ENCODE measurements at regions not wholly inside any gene's neighbourhood (a gene's known extent, or its start where the extent isn't known, plus 50 kb on each side); places are given as distances from the start of the nearest gene placed in this dataset.

- Histone ChIP-seq H3K9me3 (no peaks in the 10 kb centered on the region), H3K4me1 (no peaks in the 10 kb centered on the region), H3K27ac (no peak overlapping the region), H3K27me3 (peaks cover 0 to 14% (median 2%) of the 10 kb centered on the region in 3 donors), H3K4me3 (no peak overlapping the region), H3K36me3 (no peaks in the 10 kb centered on the region)
- 36 to 93% (median 82%) methylated on average over 2 of the region's 2 CpGs for WGBS, 5 donors
- TF ChIP-seq EP300 (IDR thresholded peaks at IDR 0.05): no peak
- TF ChIP-seq POLR2A (IDR thresholded peaks at IDR 0.05): no peak
- no peak for TF ChIP-seq CTCF (IDR thresholded peaks at IDR 0.05)
- intact Hi-C loops (cut with DNase I; ENCODE audit: low total_unique reads): no loop called here
- no peak for DNase-seq
These were observed 99.6 kb upstream of the LYZL1 start for GRCh38 chr10:29189256-29189655.

- 55 to 66% (median 59%) methylated on average over 8 of the region's 8 CpGs for WGBS, 5 donors
- Histone ChIP-seq H3K27ac (no peak overlapping the region), H3K9me3 (no peaks in the 10 kb centered on the region), H3K4me1 (no peaks in the 10 kb centered on the region), H3K4me3 (no peak overlapping the region), H3K27me3 (peaks cover 0 to 19% (median 2%) of the 10 kb centered on the region in 3 donors), H3K36me3 (no peaks in the 10 kb centered on the region)
- no peak for DNase-seq
- intact Hi-C loops (cut with DNase I; ENCODE audit: low total_unique reads): no loop called here
- no peak for TF ChIP-seq POLR2AphosphoS5 (IDR thresholded peaks at IDR 0.05)
- TF ChIP-seq EP300 (IDR thresholded peaks at IDR 0.05): no peak
- no peak for TF ChIP-seq POLR2A (IDR thresholded peaks at IDR 0.05)
- TF ChIP-seq CTCF (IDR thresholded peaks at IDR 0.05): no peak
These were observed 97.2 kb upstream of the LYZL1 start for GRCh38 chr10:29191674-29192073.

- intact Hi-C loops (cut with DNase I; ENCODE audit: low total_unique reads): no loop called here
These were observed 89.5 kb upstream of the LYZL1 start for GRCh38 chr10:29199339-29199738.

GRCh38 chr10:29199941-29200679 is 88.8 kb upstream of the LYZL1 start:
- no peak for DNase-seq
- intact Hi-C loops (cut with DNase I; ENCODE audit: low total_unique reads): no loop called here
- no peaks in the 10 kb centered on the region for H3K4me1 ChIP-seq
- no peak overlapping the region for H3K27ac ChIP-seq
- no peak overlapping the region for H3K4me3 ChIP-seq
- no peaks in the 10 kb centered on the region for H3K9me3 ChIP-seq
- no peaks in the 10 kb centered on the region for H3K36me3 ChIP-seq
- 61 to 81% (median 76%) methylated on average over 4 of the region's 4 CpGs for WGBS, 5 donors
- TF ChIP-seq POLR2A (IDR thresholded peaks at IDR 0.05): no peak
- TF ChIP-seq POLR2AphosphoS5 (IDR thresholded peaks at IDR 0.05): no peak
- TF ChIP-seq CTCF (IDR thresholded peaks at IDR 0.05): no peak
- TF ChIP-seq EP300 (IDR thresholded peaks at IDR 0.05): no peak
- H3K27me3 ChIP-seq: peaks cover 0 to 14% (median 0%) of the 10 kb centered on the region in 3 donors

More at GRCh38 chr10:29199339-29199738, 89.5 kb upstream of the LYZL1 start:
- no peak for DNase-seq
- no peaks in the 10 kb centered on the region for H3K9me3 ChIP-seq
- H3K36me3 ChIP-seq: no peaks in the 10 kb centered on the region
- no peaks in the 10 kb centered on the region for H3K4me1 ChIP-seq
- no peak overlapping the region for H3K4me3 ChIP-seq
- H3K27me3 ChIP-seq: peaks cover 0 to 14% (median 0%) of the 10 kb centered on the region in 3 donors
- WGBS, 5 donors: 28 to 46% (median 36%) methylated on average over 7 of the region's 7 CpGs
- no peak overlapping the region for H3K27ac ChIP-seq
- no peak for TF ChIP-seq POLR2A (IDR thresholded peaks at IDR 0.05)
- no peak for TF ChIP-seq EP300 (IDR thresholded peaks at IDR 0.05)
- no peak for TF ChIP-seq CTCF (IDR thresholded peaks at IDR 0.05)
- no peak for TF ChIP-seq POLR2AphosphoS5 (IDR thresholded peaks at IDR 0.05)

All from stomach (tissue), 8 donors.